Naive thymus-derived CD4-positive, alpha-beta T cell (primary cell): ENCODE measurements at regions not wholly inside any gene's neighbourhood (a gene's known extent, or its start where the extent isn't known, plus 50 kb on each side); places are given as distances from the start of the nearest gene placed in this dataset.
"Not testable (repeated sequence)": the region's sequence is repeated elsewhere in the genome, so short reads cannot be mapped to it uniquely, and the experiment has no call there.

Source experiments
- ATAC-seq: fragments of 150-1000 bp; cut with Tn5 transposase; 2 replicates; pipeline ENCODE4 v1.10.0; 2021; ENCODE audit warnings: mild to moderate bottlenecking, moderate library complexity
- CTCF ChIA-PET: fragments of 350-600 bp; sonication (Branson Sonifier 250); formaldehyde crosslinking; loops from one replicate; lab custom pipeline; 2021; ENCODE audit warnings: antibody characterized with exemption; lab: Charles Lee
- POLR2A ChIA-PET: fragments of 350-600 bp; sonication (Branson Sonifier 250); formaldehyde crosslinking; loops from one replicate; lab custom pipeline; 2021; ENCODE audit warnings: antibody characterized with exemption, inconsistent platforms; lab: Charles Lee
- DNase-seq, 9 donors: peaks; one replicate each; pipeline versions ENCODE4 v3.0.0 to v3.0.0-alpha.2; 2020 to 2022; ENCODE audit warnings: mixed read lengths in 1 of 9
- H3K27ac ChIP-seq: one replicate; pipeline ENCODE4 v1.7.0; 2013; ENCODE audit warnings: mild to moderate bottlenecking, low read depth, low read length, moderate library complexity
- H3K27me3 ChIP-seq, 2 donors: one replicate each; pipeline ENCODE4 v1.7.0; 2013; ENCODE audit warnings: low read length in 2 of 2, mild to moderate bottlenecking in 2 of 2, moderate library complexity in 2 of 2; ENCODE audit not compliant: control insufficient read depth in 2 of 2, insufficient read depth in 2 of 2
- H3K36me3 ChIP-seq, 3 experiments: 1 replicate in 2 of 3; 2 replicates in 1 of 3; pipeline ENCODE4 v1.7.0; 2013; ENCODE audit warnings: low read length in 3 of 3, mild to moderate bottlenecking in 3 of 3, moderate library complexity in 1 of 3; ENCODE audit not compliant: insufficient read depth in 3 of 3, control insufficient read depth in 2 of 3
- H3K4me1 ChIP-seq, 2 donors: one replicate each; pipeline ENCODE4 v1.7.0; 2013; ENCODE audit warnings: low read length in 2 of 2, mild to moderate bottlenecking in 2 of 2, moderate library complexity in 1 of 2; ENCODE audit not compliant: control insufficient read depth in 2 of 2, insufficient read depth in 2 of 2
- H3K4me3 ChIP-seq: 2 replicates; pipeline ENCODE4 v1.7.0; 2013; ENCODE audit warnings: mild to moderate bottlenecking, low read length
- H3K9me3 ChIP-seq, 3 experiments: 1 replicate in 2 of 3; 2 replicates in 1 of 3; pipeline ENCODE4 v1.7.0; 2013; ENCODE audit warnings: low read length in 3 of 3; ENCODE audit not compliant: control insufficient read depth in 2 of 3
- H3K27ac Mint-ChIP-seq, 9 donors: one replicate each; pipeline ENCODE4 v1.8.0; 2020 to 2022; ENCODE audit warnings: mixed read lengths in 9 of 9, mild to moderate bottlenecking in 8 of 9, moderate library complexity in 5 of 9, inconsistent platforms in 2 of 9
- H3K27me3 Mint-ChIP-seq, 5 donors: one replicate each; pipeline ENCODE4 v1.8.0; 2021 to 2022; ENCODE audit warnings: mixed read lengths in 5 of 5, mild to moderate bottlenecking in 1 of 5
- H3K36me3 Mint-ChIP-seq, 5 donors: one replicate each; pipeline ENCODE4 v1.8.0; 2020 to 2022; ENCODE audit warnings: mixed read lengths in 5 of 5, mild to moderate bottlenecking in 3 of 5, inconsistent platforms in 1 of 5
- H3K4me1 Mint-ChIP-seq, 7 donors: one replicate each; pipeline ENCODE4 v1.8.0; 2020 to 2022; ENCODE audit warnings: mixed read lengths in 7 of 7, mild to moderate bottlenecking in 3 of 7, inconsistent platforms in 1 of 7
- H3K4me3 Mint-ChIP-seq, 10 donors: one replicate each; pipeline ENCODE4 v1.8.0; 2020 to 2022; ENCODE audit warnings: mild to moderate bottlenecking in 10 of 10, mixed read lengths in 10 of 10, moderate library complexity in 6 of 10, inconsistent platforms in 2 of 10
- H3K9me3 Mint-ChIP-seq, 11 donors: one replicate each; pipeline ENCODE4 v1.8.0; 2020 to 2022; ENCODE audit warnings: mixed read lengths in 11 of 11, mild to moderate bottlenecking in 4 of 11, inconsistent platforms in 1 of 11, moderate library complexity in 1 of 11
- intact Hi-C, 2 donors: fragments of 100-400 bp; cut with micrococcal nuclease; formaldehyde crosslinking; loops; one replicate each; pipeline ENCODE4 v1.15.1; 2023

GRCh38 chr4:28831867-28832266, 1888.3 kb upstream of the PCDH7 start:
- Histone ChIP-seq H3K27ac (no peak overlapping the region), H3K36me3 (no peaks in the 10 kb centered on the region), H3K4me1 (no peaks in the 10 kb centered on the region), H3K4me3 (no peak overlapping the region), H3K27me3 (no peaks in the 10 kb centered on the region), H3K9me3 (no peaks in the 10 kb centered on the region)
- DNase-seq (no peak), ATAC-seq (no peak)
- no peaks in the 10 kb centered on the region for H3K36me3 Mint-ChIP-seq
- H3K4me3 Mint-ChIP-seq = no peak overlapping the region
- peaks cover 0 to 22% (median 6%) of the 10 kb centered on the region in 11 donors for H3K9me3 Mint-ChIP-seq
- CTCF ChIA-PET = no interaction called here
- intact Hi-C loops = loop anchor here in 1 of 2 donors (10.0 kb wide), 1 partner anchor 63 kb away; no protein-coding TSS in a partner anchor
- no peak overlapping the region for H3K27ac Mint-ChIP-seq
- H3K27me3 Mint-ChIP-seq = no peaks in the 10 kb centered on the region
- POLR2A ChIA-PET = no interaction called here
- H3K4me1 Mint-ChIP-seq = no peaks in the 10 kb centered on the region

GRCh38 chr4:28832444-28832843, 1887.7 kb upstream of the PCDH7 start:
- ChIA-PET CTCF (no interaction called here), POLR2A (no interaction called here)
- Mint-ChIP-seq H3K4me3 (no peak overlapping the region), H3K4me1 (no peaks in the 10 kb centered on the region), H3K36me3 (no peaks in the 10 kb centered on the region), H3K27me3 (no peaks in the 10 kb centered on the region), H3K27ac (no peak overlapping the region), H3K9me3 (peaks cover 0 to 20% (median 5%) of the 10 kb centered on the region in 11 donors)
- H3K27me3 ChIP-seq = no peaks in the 10 kb centered on the region
- no peak for ATAC-seq
- no peak for DNase-seq
- no peaks in the 10 kb centered on the region for H3K4me1 ChIP-seq
- intact Hi-C loops = loop anchor here in 1 of 2 donors (10.0 kb wide), 1 partner anchor 62 kb away; no protein-coding TSS in a partner anchor
- no peaks in the 10 kb centered on the region for H3K36me3 ChIP-seq
- no peaks in the 10 kb centered on the region for H3K9me3 ChIP-seq
- H3K4me3 ChIP-seq = no peak overlapping the region
- H3K27ac ChIP-seq = no peak overlapping the region

GRCh38 chr4:28834120-28834519, 1886.0 kb upstream of the PCDH7 start:
- intact Hi-C loops = loop anchor here in 1 of 2 donors (10.0 kb wide), 1 partner anchor 61 kb away; no protein-coding TSS in a partner anchor

GRCh38 chr4:28835501-28835900, 1884.7 kb upstream of the PCDH7 start:
- no peak for DNase-seq
- H3K4me1 Mint-ChIP-seq = no peaks in the 10 kb centered on the region
- ChIA-PET CTCF (no interaction called here), POLR2A (no interaction called here)
- no peak for ATAC-seq
- H3K36me3 ChIP-seq = no peaks in the 10 kb centered on the region
- H3K4me3 ChIP-seq = no peak overlapping the region
- no peaks in the 10 kb centered on the region for H3K9me3 ChIP-seq
- H3K27ac Mint-ChIP-seq = no peak overlapping the region
- H3K4me3 Mint-ChIP-seq = no peak overlapping the region
- H3K36me3 Mint-ChIP-seq = no peaks in the 10 kb centered on the region
- H3K27ac ChIP-seq = no peak overlapping the region
- H3K27me3 ChIP-seq = no peaks in the 10 kb centered on the region
- no peaks in the 10 kb centered on the region for H3K27me3 Mint-ChIP-seq
- H3K9me3 Mint-ChIP-seq = peaks cover 0 to 26% (median 5%) of the 10 kb centered on the region in 11 donors
- intact Hi-C loops = loop anchor here in 1 of 2 donors (10.0 kb wide), 1 partner anchor 59 kb away; no protein-coding TSS in a partner anchor
- no peaks in the 10 kb centered on the region for H3K4me1 ChIP-seq

More at GRCh38 chr4:28834120-28834519, 1886.0 kb upstream of the PCDH7 start:
- Mint-ChIP-seq H3K4me3 (no peak overlapping the region), H3K36me3 (no peaks in the 10 kb centered on the region), H3K27me3 (no peaks in the 10 kb centered on the region), H3K27ac (no peak overlapping the region), H3K4me1 (no peaks in the 10 kb centered on the region), H3K9me3 (peaks cover 0 to 23% (median 5%) of the 10 kb centered on the region in 11 donors)
- H3K4me1 ChIP-seq = no peaks in the 10 kb centered on the region
- DNase-seq = no peak
- ChIA-PET POLR2A (no interaction called here), CTCF (no interaction called here)
- H3K27ac ChIP-seq = no peak overlapping the region
- no peaks in the 10 kb centered on the region for H3K27me3 ChIP-seq
- no peak overlapping the region for H3K4me3 ChIP-seq
- H3K36me3 ChIP-seq = no peaks in the 10 kb centered on the region
- no peaks in the 10 kb centered on the region for H3K9me3 ChIP-seq
- ATAC-seq = no peak

- Histone ChIP-seq H3K27me3 (no peaks in the 10 kb centered on the region), H3K36me3 (no peaks in the 10 kb centered on the region), H3K9me3 (no peaks in the 10 kb centered on the region), H3K4me3 (no peak overlapping the region), H3K27ac (no peak overlapping the region), H3K4me1 (no peaks in the 10 kb centered on the region)
- ChIA-PET POLR2A (no interaction called here), CTCF (no interaction called here)
- no peaks in the 10 kb centered on the region for H3K36me3 Mint-ChIP-seq
- no peaks in the 10 kb centered on the region for H3K27me3 Mint-ChIP-seq
- DNase-seq (no peak), ATAC-seq (no peak)
- peaks cover 0 to 28% (median 7%) of the 10 kb centered on the region in 11 donors for H3K9me3 Mint-ChIP-seq
- no peak overlapping the region for H3K4me3 Mint-ChIP-seq
- intact Hi-C loops = no loop called here
- no peaks in the 10 kb centered on the region for H3K4me1 Mint-ChIP-seq
- H3K27ac Mint-ChIP-seq = no peak overlapping the region
Observed at GRCh38 chr4:28842271-28842670, 1877.9 kb upstream of the PCDH7 start.

GRCh38 chr4:28845158-28845557, 1875.0 kb upstream of the PCDH7 start:
- Mint-ChIP-seq H3K27ac (no peak overlapping the region), H3K4me3 (no peak overlapping the region), H3K4me1 (no peaks in the 10 kb centered on the region), H3K9me3 (peaks cover 0 to 30% (median 9%) of the 10 kb centered on the region in 11 donors), H3K36me3 (no peaks in the 10 kb centered on the region), H3K27me3 (no peaks in the 10 kb centered on the region)
- intact Hi-C loops = no loop called here
- no peak for ATAC-seq
- Histone ChIP-seq H3K27me3 (no peaks in the 10 kb centered on the region), H3K27ac (no peak overlapping the region), H3K36me3 (no peaks in the 10 kb centered on the region), H3K4me1 (no peaks in the 10 kb centered on the region), H3K4me3 (no peak overlapping the region), H3K9me3 (no peaks in the 10 kb centered on the region)
- ChIA-PET POLR2A (no interaction called here), CTCF (no interaction called here)
- DNase-seq = no peak

- ATAC-seq, H3K4me1 Mint-ChIP-seq, H3K27me3 Mint-ChIP-seq, DNase-seq, H3K9me3 ChIP-seq, H3K36me3 ChIP-seq, H3K4me3 Mint-ChIP-seq, POLR2A ChIA-PET, H3K4me3 ChIP-seq, H3K27ac ChIP-seq, H3K27ac Mint-ChIP-seq, H3K36me3 Mint-ChIP-seq, intact Hi-C loops, H3K27me3 ChIP-seq, CTCF ChIA-PET, H3K4me1 ChIP-seq: not testable (repeated sequence)
- peaks cover 7 to 36% (median 15%) of the 10 kb centered on the region in 11 donors for H3K9me3 Mint-ChIP-seq
Observed at GRCh38 chr4:28857028-28857427, 1863.1 kb upstream of the PCDH7 start.
